Liver (tissue), 7 donors: ENCODE measurements at regions not wholly inside any gene's neighbourhood (a gene's known extent, or its start where the extent isn't known, plus 50 kb on each side); places are given as distances from the start of the nearest gene placed in this dataset.

Source experiments
- DNase-seq: peaks from one replicate; pipeline ENCODE4 v3.0.0-alpha.2; 2017; ENCODE audit warnings: low spot score
- H3K27ac ChIP-seq, 2 donors: one replicate each; pipeline ENCODE4 v1.7.0; 2013; ENCODE audit warnings: inconsistent platforms in 2 of 2, low read length in 2 of 2, control low read depth in 1 of 2, low read depth in 1 of 2, mild to moderate bottlenecking in 1 of 2
- H3K27me3 ChIP-seq, 4 donors: one replicate each; pipeline versions ENCODE4 v1.6.1 to v1.7.0; 2013; ENCODE audit warnings: low read length in 3 of 4, inconsistent platforms in 1 of 4, mild to moderate bottlenecking in 1 of 4, moderate library complexity in 1 of 4; ENCODE audit not compliant: control insufficient read depth in 4 of 4, insufficient read depth in 4 of 4
- H3K36me3 ChIP-seq, 4 donors: one replicate each; pipeline versions ENCODE4 v1.6.1 to v1.7.0; 2013; ENCODE audit warnings: low read length in 3 of 4, mild to moderate bottlenecking in 3 of 4, low read depth in 1 of 4, moderate library complexity in 1 of 4; ENCODE audit not compliant: control insufficient read depth in 4 of 4, insufficient read depth in 3 of 4
- H3K4me1 ChIP-seq, 4 donors: one replicate each; pipeline versions ENCODE4 v1.6.1 to v1.7.0; 2013; ENCODE audit warnings: low read length in 3 of 4, mild to moderate bottlenecking in 3 of 4, moderate library complexity in 1 of 4; ENCODE audit not compliant: control insufficient read depth in 4 of 4, insufficient read depth in 4 of 4
- H3K4me3 ChIP-seq, 3 donors: one replicate each; pipeline versions ENCODE4 v1.6.1 to v1.7.0; 2013; ENCODE audit warnings: low read length in 3 of 3, control low read depth in 1 of 3, low read depth in 1 of 3, mild to moderate bottlenecking in 1 of 3
- H3K9ac ChIP-seq, 2 donors: one replicate each; pipeline ENCODE4 v1.7.0; 2013; ENCODE audit warnings: low read length in 2 of 2, mild to moderate bottlenecking in 2 of 2, moderate library complexity in 2 of 2, control low read depth in 1 of 2, low read depth in 1 of 2
- H3K9me3 ChIP-seq, 4 donors: one replicate each; pipeline versions ENCODE4 v1.6.1 to v1.7.0; 2013; ENCODE audit warnings: low read length in 3 of 4; ENCODE audit not compliant: control insufficient read depth in 4 of 4
- FOXA2 ChIP-seq: IDR thresholded peaks from 2 replicates; pipeline ENCODE4 v1.6.1; 2016; ENCODE audit warnings: antibody characterized with exemption
- GABPA ChIP-seq, 2 donors: IDR thresholded peaks in 1 of 2; conservative IDR thresholded peaks in 1 of 2; 2 replicates each; pipeline ENCODE4 v1.6.1; 2016; ENCODE audit warnings: antibody characterized with exemption in 2 of 2, mild to moderate bottlenecking in 1 of 2, moderate library complexity in 1 of 2
- HNF4A ChIP-seq, 2 donors: conservative IDR thresholded peaks; 2 replicates each; pipeline ENCODE4 v1.6.1; 2016; ENCODE audit warnings: antibody characterized with exemption in 2 of 2, mild to moderate bottlenecking in 2 of 2
- NR2F2 ChIP-seq: IDR thresholded peaks from 2 replicates; pipeline ENCODE4 v1.6.1; 2016; ENCODE audit warnings: antibody characterized with exemption
- RAD21 ChIP-seq, 2 donors: IDR thresholded peaks; 2 replicates each; pipeline ENCODE4 v1.6.1; 2016; ENCODE audit warnings: antibody characterized with exemption in 2 of 2, mild to moderate bottlenecking in 2 of 2
- RXRA ChIP-seq, 2 donors: IDR thresholded peaks; 2 replicates each; pipeline ENCODE4 v1.6.1; 2017 to 2018; ENCODE audit warnings: antibody characterized with exemption in 2 of 2, mild to moderate bottlenecking in 1 of 2
- TAF1 ChIP-seq: conservative IDR thresholded peaks from 2 replicates; pipeline ENCODE4 v1.6.1; 2016; ENCODE audit warnings: antibody characterized with exemption, mild to moderate bottlenecking
- WGBS: extraction: QIAGEN DNeasy Blood & Tissue Kit; methylation state at CpG from one replicate; pipeline ENCODE4 v1.1.7; 2013; 5-methylcytosine and 5-hydroxymethylcytosine counted together
- TF ChIP-seq, protein P1 (sequence below): IDR thresholded peaks from 2 replicates; pipeline ENCODE4 v1.6.1; 2016; ENCODE audit warnings: antibody characterized with exemption
- TF ChIP-seq, protein P2 (sequence below): IDR thresholded peaks from 2 replicates; pipeline ENCODE4 v1.6.1; 2016; ENCODE audit warnings: antibody characterized with exemption, mild to moderate bottlenecking
- TF ChIP-seq, protein P3 (sequence below): IDR thresholded peaks from 2 replicates; pipeline ENCODE4 v1.6.1; 2016; ENCODE audit warnings: antibody characterized with exemption
- donor health status: healthy.
- donor health status: healthy.
- donor health status: healthy.
- donor health status: healthy.

DNA sequence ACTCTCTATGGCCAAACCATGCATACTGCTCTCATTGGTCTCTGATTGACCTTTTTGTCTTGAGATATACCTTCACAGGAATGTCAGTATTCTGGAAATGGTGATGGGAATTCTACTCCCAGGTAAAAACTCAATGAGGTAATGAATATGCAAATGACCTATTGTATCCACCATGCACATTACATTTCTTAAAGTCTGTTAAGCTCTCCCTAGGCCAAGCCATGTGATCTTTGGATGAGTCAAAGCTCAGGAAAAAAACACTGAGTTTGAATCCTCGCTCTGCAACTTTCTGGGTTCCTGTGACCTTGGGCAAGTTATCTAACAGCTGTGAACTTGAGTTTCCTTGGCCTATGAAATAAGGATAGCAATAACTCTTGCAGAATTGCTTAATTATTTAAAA is 175.4 kb downstream of the PPP1R2C start:
- no peaks in the 10 kb centered on the region for H3K27me3 ChIP-seq
- H3K4me1 ChIP-seq = peaks cover 0 to 17% (median 12%) of the 10 kb centered on the region in 4 donors
- no peak overlapping the region for H3K4me3 ChIP-seq
- TF ChIP-seq, protein P1, sequence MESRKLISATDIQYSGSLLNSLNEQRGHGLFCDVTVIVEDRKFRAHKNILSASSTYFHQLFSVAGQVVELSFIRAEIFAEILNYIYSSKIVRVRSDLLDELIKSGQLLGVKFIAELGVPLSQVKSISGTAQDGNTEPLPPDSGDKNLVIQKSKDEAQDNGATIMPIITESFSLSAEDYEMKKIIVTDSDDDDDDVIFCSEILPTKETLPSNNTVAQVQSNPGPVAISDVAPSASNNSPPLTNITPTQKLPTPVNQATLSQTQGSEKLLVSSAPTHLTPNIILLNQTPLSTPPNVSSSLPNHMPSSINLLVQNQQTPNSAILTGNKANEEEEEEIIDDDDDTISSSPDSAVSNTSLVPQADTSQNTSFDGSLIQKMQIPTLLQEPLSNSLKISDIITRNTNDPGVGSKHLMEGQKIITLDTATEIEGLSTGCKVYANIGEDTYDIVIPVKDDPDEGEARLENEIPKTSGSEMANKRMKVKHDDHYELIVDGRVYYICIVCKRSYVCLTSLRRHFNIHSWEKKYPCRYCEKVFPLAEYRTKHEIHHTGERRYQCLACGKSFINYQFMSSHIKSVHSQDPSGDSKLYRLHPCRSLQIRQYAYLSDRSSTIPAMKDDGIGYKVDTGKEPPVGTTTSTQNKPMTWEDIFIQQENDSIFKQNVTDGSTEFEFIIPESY = no peak
- TF ChIP-seq RXRA (IDR thresholded peaks at IDR 0.05) = no peak
- no peak for TF ChIP-seq FOXA2
- no peak for TF ChIP-seq NR2F2
- TF ChIP-seq, protein P2, sequence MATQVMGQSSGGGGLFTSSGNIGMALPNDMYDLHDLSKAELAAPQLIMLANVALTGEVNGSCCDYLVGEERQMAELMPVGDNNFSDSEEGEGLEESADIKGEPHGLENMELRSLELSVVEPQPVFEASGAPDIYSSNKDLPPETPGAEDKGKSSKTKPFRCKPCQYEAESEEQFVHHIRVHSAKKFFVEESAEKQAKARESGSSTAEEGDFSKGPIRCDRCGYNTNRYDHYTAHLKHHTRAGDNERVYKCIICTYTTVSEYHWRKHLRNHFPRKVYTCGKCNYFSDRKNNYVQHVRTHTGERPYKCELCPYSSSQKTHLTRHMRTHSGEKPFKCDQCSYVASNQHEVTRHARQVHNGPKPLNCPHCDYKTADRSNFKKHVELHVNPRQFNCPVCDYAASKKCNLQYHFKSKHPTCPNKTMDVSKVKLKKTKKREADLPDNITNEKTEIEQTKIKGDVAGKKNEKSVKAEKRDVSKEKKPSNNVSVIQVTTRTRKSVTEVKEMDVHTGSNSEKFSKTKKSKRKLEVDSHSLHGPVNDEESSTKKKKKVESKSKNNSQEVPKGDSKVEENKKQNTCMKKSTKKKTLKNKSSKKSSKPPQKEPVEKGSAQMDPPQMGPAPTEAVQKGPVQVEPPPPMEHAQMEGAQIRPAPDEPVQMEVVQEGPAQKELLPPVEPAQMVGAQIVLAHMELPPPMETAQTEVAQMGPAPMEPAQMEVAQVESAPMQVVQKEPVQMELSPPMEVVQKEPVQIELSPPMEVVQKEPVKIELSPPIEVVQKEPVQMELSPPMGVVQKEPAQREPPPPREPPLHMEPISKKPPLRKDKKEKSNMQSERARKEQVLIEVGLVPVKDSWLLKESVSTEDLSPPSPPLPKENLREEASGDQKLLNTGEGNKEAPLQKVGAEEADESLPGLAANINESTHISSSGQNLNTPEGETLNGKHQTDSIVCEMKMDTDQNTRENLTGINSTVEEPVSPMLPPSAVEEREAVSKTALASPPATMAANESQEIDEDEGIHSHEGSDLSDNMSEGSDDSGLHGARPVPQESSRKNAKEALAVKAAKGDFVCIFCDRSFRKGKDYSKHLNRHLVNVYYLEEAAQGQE = no peak
- TF ChIP-seq HNF4A (conservative IDR thresholded peaks at IDR 0.05) = no peak
- TF ChIP-seq, protein P3, sequence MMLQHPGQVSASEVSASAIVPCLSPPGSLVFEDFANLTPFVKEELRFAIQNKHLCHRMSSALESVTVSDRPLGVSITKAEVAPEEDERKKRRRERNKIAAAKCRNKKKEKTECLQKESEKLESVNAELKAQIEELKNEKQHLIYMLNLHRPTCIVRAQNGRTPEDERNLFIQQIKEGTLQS = no peak
- no peaks in the 10 kb centered on the region for H3K9me3 ChIP-seq
- no peak overlapping the region for H3K27ac ChIP-seq
- no peak overlapping the region for H3K9ac ChIP-seq
- no peak for DNase-seq
- no peaks in the 10 kb centered on the region for H3K36me3 ChIP-seq
- 40% methylated on average over 1 of the region's 1 CpG for WGBS

DNA sequence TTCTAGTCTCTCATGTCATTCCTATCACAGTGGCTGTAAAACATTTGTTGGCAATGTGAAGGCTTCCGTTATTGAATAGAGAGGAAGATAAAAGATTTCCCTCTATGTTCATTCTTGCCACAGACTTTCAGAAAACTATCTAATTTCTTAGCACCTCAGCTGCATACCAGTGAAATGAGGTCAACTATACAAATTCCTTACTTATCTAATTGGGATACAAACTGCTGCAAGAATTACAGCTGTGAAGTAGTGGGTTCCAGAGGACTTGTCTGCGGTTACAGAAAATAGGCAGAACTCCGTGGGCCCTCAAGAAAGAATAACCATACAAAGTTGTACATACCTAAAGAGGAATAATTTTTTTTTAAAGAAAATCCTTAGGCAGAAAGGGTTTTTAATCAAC is 175.8 kb downstream of the PPP1R2C start:
- H3K9me3 ChIP-seq = no peaks in the 10 kb centered on the region
- H3K36me3 ChIP-seq = no peaks in the 10 kb centered on the region
- H3K9ac ChIP-seq = no peak overlapping the region
- TF ChIP-seq, protein P1 = no peak
- TF ChIP-seq TAF1 (no peak), GABPA (IDR thresholded peaks at IDR 0.05 in 1 of 2, conservative IDR thresholded peaks at IDR 0.05 in 1 of 2) (no peak), HNF4A (conservative IDR thresholded peaks at IDR 0.05) (no peak), RAD21 (IDR thresholded peaks at IDR 0.05) (no peak)
- peaks cover 0 to 17% (median 12%) of the 10 kb centered on the region in 4 donors for H3K4me1 ChIP-seq
- no peak overlapping the region for H3K4me3 ChIP-seq
- no peak overlapping the region for H3K27ac ChIP-seq
- WGBS = 90% methylated on average over 3 of the region's 3 CpGs
- DNase-seq = no peak
- H3K27me3 ChIP-seq = no peaks in the 10 kb centered on the region
